Midbrain (tissue), 1 donor: ENCODE measurements at regions not wholly inside any gene's neighbourhood (a gene's known extent, or its start where the extent isn't known, plus 50 kb on each side); places are given as distances from the start of the nearest gene placed in this dataset.
"Not testable (repeated sequence)": the region's sequence is repeated elsewhere in the genome, so short reads cannot be mapped to it uniquely, and the experiment has no call there.

Experiments
- DNase-seq: peaks from one replicate; lab custom pipeline; 2025; lab: John Stamatoyannopoulos, UW

GRCh38 chr21:28126521-28127174 is 866.0 kb downstream of the LTN1 start:
- DNase-seq = no peak

- no peak for DNase-seq
These were observed 868.1 kb downstream of the LTN1 start for GRCh38 chr21:28124541-28124940.

- no peak for DNase-seq
These were observed 874.1 kb downstream of the LTN1 start for GRCh38 chr21:28118570-28118969.

- not testable (repeated sequence) for DNase-seq
These were observed 877.7 kb downstream of the LTN1 start for GRCh38 chr21:28114986-28115385.

- no peak for DNase-seq
These were observed 879.0 kb downstream of the LTN1 start for GRCh38 chr21:28113718-28114117.

GRCh38 chr21:28112511-28112910 is 880.2 kb downstream of the LTN1 start:
- DNase-seq = no peak

GRCh38 chr21:28111151-28111619 is 881.5 kb downstream of the LTN1 start:
- no peak for DNase-seq

GRCh38 chr21:28110716-28111115 is 882.0 kb downstream of the LTN1 start:
- DNase-seq = no peak

- DNase-seq = no peak
These were observed 882.6 kb downstream of the LTN1 start for GRCh38 chr21:28110074-28110473.

GRCh38 chr21:28106370-28106890 is 886.2 kb downstream of the LTN1 start:
- no peak for DNase-seq

- DNase-seq = no peak
These were observed 888.3 kb downstream of the LTN1 start for GRCh38 chr21:28104346-28104745.

GRCh38 chr21:28100366-28100765 is 892.3 kb downstream of the LTN1 start:
- no peak for DNase-seq

GRCh38 chr21:28099001-28099705 is 893.5 kb downstream of the LTN1 start:
- DNase-seq = no peak

GRCh38 chr21:28091466-28091865 is 901.2 kb downstream of the LTN1 start:
- DNase-seq = no peak

- no peak for DNase-seq
These were observed 902.1 kb downstream of the LTN1 start for GRCh38 chr21:28090546-28090945.

- no peak for DNase-seq
These were observed 902.9 kb downstream of the LTN1 start for GRCh38 chr21:28089599-28090441.

GRCh38 chr21:28086861-28087581 is 905.7 kb downstream of the LTN1 start:
- no peak for DNase-seq

- no peak for DNase-seq
These were observed 907.7 kb downstream of the LTN1 start for GRCh38 chr21:28084951-28085350.

- no peak for DNase-seq
These were observed 909.3 kb downstream of the LTN1 start for GRCh38 chr21:28083350-28083749.

GRCh38 chr21:28078126-28078525 is 914.6 kb downstream of the LTN1 start:
- DNase-seq = no peak

GRCh38 chr21:28074676-28075075 is 918.0 kb downstream of the LTN1 start:
- DNase-seq = no peak

- no peak for DNase-seq
These were observed 920.1 kb downstream of the LTN1 start for GRCh38 chr21:28072601-28073000.
